ENCODE measurements at regions not wholly inside any gene's neighbourhood (a gene's known extent, or its start where the extent isn't known, plus 50 kb on each side); places are given as distances from the start of the nearest gene placed in this dataset.

GRCh38 chr17:73936908-73937627 lies 266.4 kb upstream of the RPL38 start (continued):
- TF ChIP-seq, protein P1, sequence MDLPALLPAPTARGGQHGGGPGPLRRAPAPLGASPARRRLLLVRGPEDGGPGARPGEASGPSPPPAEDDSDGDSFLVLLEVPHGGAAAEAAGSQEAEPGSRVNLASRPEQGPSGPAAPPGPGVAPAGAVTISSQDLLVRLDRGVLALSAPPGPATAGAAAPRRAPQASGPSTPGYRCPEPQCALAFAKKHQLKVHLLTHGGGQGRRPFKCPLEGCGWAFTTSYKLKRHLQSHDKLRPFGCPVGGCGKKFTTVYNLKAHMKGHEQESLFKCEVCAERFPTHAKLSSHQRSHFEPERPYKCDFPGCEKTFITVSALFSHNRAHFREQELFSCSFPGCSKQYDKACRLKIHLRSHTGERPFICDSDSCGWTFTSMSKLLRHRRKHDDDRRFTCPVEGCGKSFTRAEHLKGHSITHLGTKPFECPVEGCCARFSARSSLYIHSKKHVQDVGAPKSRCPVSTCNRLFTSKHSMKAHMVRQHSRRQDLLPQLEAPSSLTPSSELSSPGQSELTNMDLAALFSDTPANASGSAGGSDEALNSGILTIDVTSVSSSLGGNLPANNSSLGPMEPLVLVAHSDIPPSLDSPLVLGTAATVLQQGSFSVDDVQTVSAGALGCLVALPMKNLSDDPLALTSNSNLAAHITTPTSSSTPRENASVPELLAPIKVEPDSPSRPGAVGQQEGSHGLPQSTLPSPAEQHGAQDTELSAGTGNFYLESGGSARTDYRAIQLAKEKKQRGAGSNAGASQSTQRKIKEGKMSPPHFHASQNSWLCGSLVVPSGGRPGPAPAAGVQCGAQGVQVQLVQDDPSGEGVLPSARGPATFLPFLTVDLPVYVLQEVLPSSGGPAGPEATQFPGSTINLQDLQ (CRISPR knock-in tag; IDR thresholded peaks at IDR 0.05) = no peak
- peak; percentile 48; the same call in 1 of the 2 replicates for TF ChIP-seq KDM1A (CRISPR knock-in tag; IDR thresholded peaks at IDR 0.05)
- TF ChIP-seq RCOR2 (CRISPR knock-in tag; IDR thresholded peaks at IDR 0.05) = peak; percentile 57; the same call in 1 of the 2 replicates
- TF ChIP-seq TCF7 (IDR thresholded peaks at IDR 0.05; ENCODE audit: low read depth) = peak; percentile 64
- peak; percentile 51; the same call in 1 of the 2 replicates for TF ChIP-seq PITX1 (CRISPR knock-in tag; IDR thresholded peaks at IDR 0.05)
- TF ChIP-seq BCLAF1 (IDR thresholded peaks at IDR 0.05) = no peak
- TF ChIP-seq, protein P2, sequence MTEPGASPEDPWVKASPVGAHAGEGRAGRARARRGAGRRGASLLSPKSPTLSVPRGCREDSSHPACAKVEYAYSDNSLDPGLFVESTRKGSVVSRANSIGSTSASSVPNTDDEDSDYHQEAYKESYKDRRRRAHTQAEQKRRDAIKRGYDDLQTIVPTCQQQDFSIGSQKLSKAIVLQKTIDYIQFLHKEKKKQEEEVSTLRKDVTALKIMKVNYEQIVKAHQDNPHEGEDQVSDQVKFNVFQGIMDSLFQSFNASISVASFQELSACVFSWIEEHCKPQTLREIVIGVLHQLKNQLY (CRISPR knock-in tag; IDR thresholded peaks at IDR 0.05) = peak; percentile 29; the same call in 1 of the 2 replicates
- TF ChIP-seq ZMYM3 (CRISPR knock-in tag; IDR thresholded peaks at IDR 0.05) = peak; percentile 49; the same call in 1 of the 2 replicates
- TF ChIP-seq, protein P3, sequence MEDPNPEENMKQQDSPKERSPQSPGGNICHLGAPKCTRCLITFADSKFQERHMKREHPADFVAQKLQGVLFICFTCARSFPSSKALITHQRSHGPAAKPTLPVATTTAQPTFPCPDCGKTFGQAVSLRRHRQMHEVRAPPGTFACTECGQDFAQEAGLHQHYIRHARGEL (CRISPR knock-in tag; IDR thresholded peaks at IDR 0.05) = no peak
- peak; percentile 56 for TF ChIP-seq RXRB (CRISPR knock-in tag; IDR thresholded peaks at IDR 0.05; ENCODE audit: borderline replicate concordance)
- TF ChIP-seq ELF3 (CRISPR knock-in tag; IDR thresholded peaks at IDR 0.05) = peak; percentile 61; the same call in 1 of the 2 replicates
- TF ChIP-seq LCORL (IDR thresholded peaks at IDR 0.05) = no peak
- peak; percentile 86 for TF ChIP-seq LCORL (CRISPR knock-in tag; IDR thresholded peaks at IDR 0.05)
- TF ChIP-seq, protein P4, sequence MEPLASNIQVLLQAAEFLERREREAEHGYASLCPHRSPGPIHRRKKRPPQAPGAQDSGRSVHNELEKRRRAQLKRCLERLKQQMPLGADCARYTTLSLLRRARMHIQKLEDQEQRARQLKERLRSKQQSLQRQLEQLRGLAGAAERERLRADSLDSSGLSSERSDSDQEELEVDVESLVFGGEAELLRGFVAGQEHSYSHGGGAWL (CRISPR knock-in tag; IDR thresholded peaks at IDR 0.05) = no peak
- TF ChIP-seq GFI1 (CRISPR knock-in tag; IDR thresholded peaks at IDR 0.05; ENCODE audit: borderline replicate concordance) = peak; percentile 53; the same call in 1 of the 2 replicates
- TF ChIP-seq, protein P5, sequence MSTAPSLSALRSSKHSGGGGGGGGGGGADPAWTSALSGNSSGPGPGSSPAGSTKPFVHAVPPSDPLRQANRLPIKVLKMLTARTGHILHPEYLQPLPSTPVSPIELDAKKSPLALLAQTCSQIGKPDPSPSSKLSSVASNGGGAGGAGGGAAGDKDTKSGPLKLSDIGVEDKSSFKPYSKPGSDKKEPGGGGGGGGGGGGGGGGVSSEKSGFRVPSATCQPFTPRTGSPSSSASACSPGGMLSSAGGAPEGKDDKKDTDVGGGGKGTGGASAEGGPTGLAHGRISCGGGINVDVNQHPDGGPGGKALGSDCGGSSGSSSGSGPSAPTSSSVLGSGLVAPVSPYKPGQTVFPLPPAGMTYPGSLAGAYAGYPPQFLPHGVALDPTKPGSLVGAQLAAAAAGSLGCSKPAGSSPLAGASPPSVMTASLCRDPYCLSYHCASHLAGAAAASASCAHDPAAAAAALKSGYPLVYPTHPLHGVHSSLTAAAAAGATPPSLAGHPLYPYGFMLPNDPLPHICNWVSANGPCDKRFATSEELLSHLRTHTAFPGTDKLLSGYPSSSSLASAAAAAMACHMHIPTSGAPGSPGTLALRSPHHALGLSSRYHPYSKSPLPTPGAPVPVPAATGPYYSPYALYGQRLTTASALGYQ (CRISPR knock-in tag; IDR thresholded peaks at IDR 0.05) = peak; percentile 58; the same call in 1 of the 2 replicates

Data from HepG2 (cell line).